ENCODE measurements at regions not wholly inside any gene's neighbourhood (a gene's known extent, or its start where the extent isn't known, plus 50 kb on each side); places are given as distances from the start of the nearest gene placed in this dataset.
"Not testable (repeated sequence)": the region's sequence is repeated elsewhere in the genome, so short reads cannot be mapped to it uniquely, and the experiment has no call there.

DNA sequence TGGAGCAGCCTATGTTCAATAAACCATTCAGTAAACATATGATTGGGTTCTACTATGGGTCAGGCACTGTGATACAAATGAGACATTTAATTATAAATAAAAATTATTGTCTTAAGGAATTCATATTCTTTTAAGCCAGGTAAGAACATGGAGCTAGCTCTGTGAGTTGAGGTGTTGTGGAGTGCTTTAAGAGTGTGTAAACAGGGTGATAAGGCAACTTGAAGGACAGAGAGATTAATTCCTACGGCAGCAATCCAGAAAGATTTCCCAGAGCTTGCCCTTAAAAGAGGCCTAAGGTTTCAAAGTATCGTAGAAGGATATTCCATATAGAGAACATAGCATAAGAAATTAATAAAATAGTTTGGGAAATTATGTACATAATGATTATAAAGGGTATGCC, 126.4 kb upstream of the FAT3 start:
- Histone ChIP-seq H3K4me3 (no peak overlapping the region), H3K9me3 (no peaks in the 10 kb centered on the region), H3K27me3 (no peaks in the 10 kb centered on the region), H3K36me3 (no peaks in the 10 kb centered on the region), H3K27ac (no peak overlapping the region), H3K4me1 (no peaks in the 10 kb centered on the region)
- WGBS, 2 donors (ENCODE audit: low coverage in 1 of 2), result 78 to 90% methylated on average over 2 of the region's 2 CpGs
- TF ChIP-seq POLR2A (IDR thresholded peaks at IDR 0.05), result no peak
- TF ChIP-seq EP300 (IDR thresholded peaks at IDR 0.05), result no peak
- TF ChIP-seq CTCF (IDR thresholded peaks at IDR 0.05), result no peak
- no peak for TF ChIP-seq POLR2AphosphoS5 (IDR thresholded peaks at IDR 0.05)
- ATAC-seq, result no peak

DNA sequence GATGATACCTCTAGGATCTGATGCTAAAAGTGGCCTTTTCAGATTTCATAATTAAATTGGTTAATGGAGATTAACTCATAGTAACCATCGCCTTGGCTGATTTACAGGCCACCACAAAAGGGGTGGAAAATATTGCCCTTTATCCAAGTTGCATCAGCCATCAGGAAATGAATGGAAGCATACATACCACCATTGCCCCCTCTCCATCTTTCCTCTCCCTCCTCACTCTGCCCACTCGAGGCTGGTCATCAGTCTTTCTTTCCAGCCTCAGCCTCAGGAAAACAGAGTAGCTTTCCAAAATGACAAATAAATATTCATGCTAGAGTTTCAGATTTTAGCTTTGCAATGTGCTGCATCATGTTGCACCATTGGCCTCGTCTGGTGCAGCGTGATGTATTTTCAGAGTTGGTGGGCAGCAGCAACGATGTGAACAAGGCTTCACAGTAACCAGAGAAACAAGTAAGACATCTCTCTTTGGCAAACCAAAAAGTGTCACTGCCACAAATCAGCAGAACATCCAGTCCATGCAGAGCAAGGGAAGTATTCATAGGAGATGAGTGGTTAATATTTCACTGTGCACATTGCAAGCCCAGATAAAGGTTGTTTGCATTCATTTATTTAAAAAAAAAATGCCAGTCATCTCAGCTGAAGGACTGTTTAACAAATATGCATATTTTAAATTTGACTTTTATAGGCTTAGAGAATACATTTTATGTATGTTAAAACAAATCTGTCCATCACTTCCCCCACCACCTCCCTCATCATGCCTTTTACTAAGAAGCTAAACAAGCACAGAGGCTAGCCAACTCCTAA, 136.7 kb upstream of the FAT3 start:
- H3K27ac ChIP-seq, result no peak overlapping the region
- WGBS, 2 donors (ENCODE audit: low coverage in 1 of 2), result 65 to 73% methylated on average over 5 of the region's 5 CpGs
- no peak overlapping the region for H3K4me3 ChIP-seq
- H3K27me3 ChIP-seq, result no peaks in the 10 kb centered on the region
- TF ChIP-seq POLR2AphosphoS5 (IDR thresholded peaks at IDR 0.05) (no peak), POLR2A (IDR thresholded peaks at IDR 0.05) (no peak), EP300 (IDR thresholded peaks at IDR 0.05) (no peak), CTCF (IDR thresholded peaks at IDR 0.05) (no peak)
- H3K36me3 ChIP-seq, result no peaks in the 10 kb centered on the region
- no peaks in the 10 kb centered on the region for H3K4me1 ChIP-seq
- H3K9me3 ChIP-seq, result no peaks in the 10 kb centered on the region
- ATAC-seq, result no peak

GRCh38 chr11:92083123-92083522, 141.5 kb upstream of the FAT3 start:
- no peak for ATAC-seq
- TF ChIP-seq EP300 (IDR thresholded peaks at IDR 0.05) (no peak), POLR2A (IDR thresholded peaks at IDR 0.05) (no peak)
- Histone ChIP-seq H3K4me3 (no peak overlapping the region), H3K27ac (no peak overlapping the region), H3K27me3 (no peaks in the 10 kb centered on the region), H3K9me3 (peaks cover 0 to 11% (median 0%) of the 10 kb centered on the region in 3 donors), H3K36me3 (no peaks in the 10 kb centered on the region), H3K4me1 (no peaks in the 10 kb centered on the region)
- WGBS, 2 donors (ENCODE audit: low coverage in 1 of 2), result 59 to 79% methylated on average over 3 of the region's 3 CpGs

GRCh38 chr11:92082652-92083051, 142.0 kb upstream of the FAT3 start:
- TF ChIP-seq CTCF (IDR thresholded peaks at IDR 0.05) (no peak), POLR2A (IDR thresholded peaks at IDR 0.05) (no peak), POLR2AphosphoS5 (IDR thresholded peaks at IDR 0.05) (no peak), EP300 (IDR thresholded peaks at IDR 0.05) (no peak)
- Histone ChIP-seq H3K4me1 (no peaks in the 10 kb centered on the region), H3K27me3 (no peaks in the 10 kb centered on the region), H3K9me3 (peaks cover 0 to 11% (median 0%) of the 10 kb centered on the region in 3 donors), H3K4me3 (no peak overlapping the region), H3K27ac (no peak overlapping the region), H3K36me3 (no peaks in the 10 kb centered on the region)
- no peak for ATAC-seq

- H3K9me3 ChIP-seq, result peaks cover 0 to 38% (median 0%) of the 10 kb centered on the region in 3 donors
- 100% methylated on average over 1 of the region's 1 CpG for WGBS, 2 donors (ENCODE audit: low coverage in 1 of 2)
- not testable (repeated sequence) for H3K27ac ChIP-seq, H3K36me3 ChIP-seq, H3K4me3 ChIP-seq, H3K4me1 ChIP-seq, ATAC-seq, H3K27me3 ChIP-seq
Observed at GRCh38 chr11:92074498-92074897, 150.1 kb upstream of the FAT3 start.

DNA sequence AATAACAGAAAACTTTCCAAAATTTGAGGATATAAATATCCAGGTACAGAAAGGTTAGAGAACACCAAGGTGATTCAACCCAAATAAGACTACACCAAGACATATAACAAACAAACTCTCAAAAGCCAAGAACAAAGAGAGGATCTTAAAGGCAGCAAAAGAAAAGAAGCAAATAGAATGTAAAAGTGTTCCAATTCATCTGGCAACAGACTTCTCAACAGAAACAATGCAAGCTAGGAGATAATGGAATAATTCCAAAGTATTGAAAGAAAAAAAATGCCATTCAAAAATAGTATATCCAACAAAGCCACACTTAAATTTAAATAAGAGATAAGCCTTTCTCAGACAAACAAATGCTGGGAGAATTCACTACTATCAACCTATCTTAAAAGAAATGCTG, 153.0 kb upstream of the FAT3 start:
- H3K4me3 ChIP-seq, result no peak overlapping the region
- peaks cover 0 to 37% (median 0%) of the 10 kb centered on the region in 3 donors for H3K9me3 ChIP-seq
- ATAC-seq, result no peak
- no peaks in the 10 kb centered on the region for H3K36me3 ChIP-seq
- no peak overlapping the region for H3K27ac ChIP-seq
- no peak for TF ChIP-seq CTCF (IDR thresholded peaks at IDR 0.05)
- no peak for TF ChIP-seq POLR2AphosphoS5 (IDR thresholded peaks at IDR 0.05)
- no peak for TF ChIP-seq EP300 (IDR thresholded peaks at IDR 0.05)
- no peak for TF ChIP-seq POLR2A (IDR thresholded peaks at IDR 0.05)
- no peaks in the 10 kb centered on the region for H3K4me1 ChIP-seq
- H3K27me3 ChIP-seq, result no peaks in the 10 kb centered on the region
